IPS-15b (cell line): ENCODE measurements at regions not wholly inside any gene's neighbourhood (a gene's known extent, or its start where the extent isn't known, plus 50 kb on each side); places are given as distances from the start of the nearest gene placed in this dataset.

Experiments
- H3K27me3 ChIP-seq: one replicate; pipeline ENCODE4 v1.6.1; 2013; ENCODE audit warnings: low read length; ENCODE audit not compliant: control insufficient read depth, insufficient read depth
- H3K36me3 ChIP-seq: one replicate; pipeline ENCODE4 v1.6.1; 2013; ENCODE audit warnings: low read length; ENCODE audit not compliant: control insufficient read depth, insufficient read depth
- H3K4me1 ChIP-seq: one replicate; pipeline ENCODE4 v1.6.1; 2013; ENCODE audit warnings: mild to moderate bottlenecking, low read length; ENCODE audit not compliant: control insufficient read depth, insufficient read depth
- H3K4me3 ChIP-seq: one replicate; pipeline ENCODE4 v1.5.1; 2013; ENCODE audit warnings: low read depth, low read length
- H3K9ac ChIP-seq: one replicate; pipeline ENCODE4 v1.6.1; 2013; ENCODE audit warnings: low read depth, mild to moderate bottlenecking, low read length
- H3K9me3 ChIP-seq: one replicate; pipeline ENCODE4 v1.6.1; 2013; ENCODE audit warnings: mild to moderate bottlenecking, low read length; ENCODE audit not compliant: control insufficient read depth, insufficient read depth

DNA sequence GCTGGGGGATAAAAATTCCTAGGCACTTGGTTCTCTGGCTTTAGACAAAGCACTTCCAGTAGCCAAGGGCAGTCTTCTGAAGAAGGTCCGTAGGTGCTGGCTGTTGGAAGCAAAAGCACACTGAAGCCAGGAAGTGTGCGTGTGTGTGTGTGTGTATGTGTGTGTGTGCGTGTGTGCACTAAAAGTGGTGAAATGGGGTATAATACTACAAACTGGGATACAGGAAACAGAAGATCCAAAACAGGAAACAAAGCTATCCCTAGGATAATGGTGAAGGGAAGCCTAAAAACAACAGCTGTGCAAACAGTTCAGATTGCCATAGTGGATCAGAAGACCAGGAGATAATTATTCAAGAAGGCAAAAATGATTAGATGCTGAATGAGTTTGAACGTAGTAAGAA lies 103.4 kb downstream of the IL20RB start:
- peaks cover 13% of the 10 kb centered on the region for H3K4me1 ChIP-seq
- no peak overlapping the region for H3K9ac ChIP-seq
- H3K9me3 ChIP-seq = no peaks in the 10 kb centered on the region
- no peaks in the 10 kb centered on the region for H3K36me3 ChIP-seq
- H3K4me3 ChIP-seq = no peak overlapping the region
- H3K27me3 ChIP-seq = peaks cover 16% of the 10 kb centered on the region

GRCh38 chr3:137062250-137062649 lies 104.5 kb downstream of the IL20RB start:
- H3K9ac ChIP-seq = no peak overlapping the region
- H3K9me3 ChIP-seq = no peaks in the 10 kb centered on the region
- H3K4me3 ChIP-seq = no peak overlapping the region
- H3K36me3 ChIP-seq = no peaks in the 10 kb centered on the region
- H3K4me1 ChIP-seq = peaks cover 16% of the 10 kb centered on the region
- peaks cover 22% of the 10 kb centered on the region for H3K27me3 ChIP-seq

DNA sequence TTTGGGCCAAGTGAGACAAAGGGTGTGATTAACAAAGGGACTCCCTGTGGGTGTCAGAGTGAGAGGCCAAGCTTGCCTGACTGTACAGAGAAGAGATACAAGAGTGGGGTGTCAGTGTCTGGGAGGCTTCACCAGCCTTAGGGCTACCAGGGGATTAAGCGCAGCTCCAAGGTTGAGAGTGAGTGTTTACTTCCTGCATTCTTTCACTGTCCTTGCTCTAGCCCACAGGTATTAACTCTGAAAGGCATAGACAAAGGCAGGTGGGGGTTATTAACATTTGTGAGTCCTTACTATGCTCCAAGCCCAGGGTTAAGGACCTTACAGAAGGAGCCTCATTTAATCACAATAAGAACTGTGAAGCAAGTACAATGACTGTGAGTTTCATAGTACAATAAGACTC lies 107.6 kb downstream of the IL20RB start:
- no peak overlapping the region for H3K9ac ChIP-seq
- H3K9me3 ChIP-seq = no peaks in the 10 kb centered on the region
- peaks cover 16% of the 10 kb centered on the region for H3K4me1 ChIP-seq
- H3K36me3 ChIP-seq = no peaks in the 10 kb centered on the region
- peaks cover 26% of the 10 kb centered on the region for H3K27me3 ChIP-seq
- H3K4me3 ChIP-seq = no peak overlapping the region

DNA sequence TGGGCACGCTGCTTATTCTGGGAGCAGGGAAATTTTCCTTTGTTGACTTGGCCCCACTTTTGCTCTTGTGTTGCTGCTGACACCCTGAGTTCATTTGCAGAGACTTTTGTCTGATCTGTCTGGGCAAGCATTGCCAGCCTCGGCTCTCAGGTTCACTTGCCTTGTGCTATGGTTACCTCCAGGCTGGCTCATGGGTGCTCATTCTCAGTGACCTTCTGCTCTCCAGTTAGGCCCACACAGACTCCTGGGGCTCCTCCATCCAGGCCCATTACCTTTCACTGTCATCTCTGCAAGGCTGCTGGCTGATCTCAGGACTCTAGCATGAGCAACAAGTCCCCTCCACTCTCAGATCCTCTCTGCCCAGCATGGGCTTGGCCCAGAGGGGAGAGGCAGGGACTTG lies 108.3 kb downstream of the IL20RB start:
- H3K4me1 ChIP-seq = peaks cover 16% of the 10 kb centered on the region
- no peak overlapping the region for H3K9ac ChIP-seq
- H3K36me3 ChIP-seq = no peaks in the 10 kb centered on the region
- no peak overlapping the region for H3K4me3 ChIP-seq
- peaks cover 26% of the 10 kb centered on the region for H3K27me3 ChIP-seq
- H3K9me3 ChIP-seq = no peaks in the 10 kb centered on the region

DNA sequence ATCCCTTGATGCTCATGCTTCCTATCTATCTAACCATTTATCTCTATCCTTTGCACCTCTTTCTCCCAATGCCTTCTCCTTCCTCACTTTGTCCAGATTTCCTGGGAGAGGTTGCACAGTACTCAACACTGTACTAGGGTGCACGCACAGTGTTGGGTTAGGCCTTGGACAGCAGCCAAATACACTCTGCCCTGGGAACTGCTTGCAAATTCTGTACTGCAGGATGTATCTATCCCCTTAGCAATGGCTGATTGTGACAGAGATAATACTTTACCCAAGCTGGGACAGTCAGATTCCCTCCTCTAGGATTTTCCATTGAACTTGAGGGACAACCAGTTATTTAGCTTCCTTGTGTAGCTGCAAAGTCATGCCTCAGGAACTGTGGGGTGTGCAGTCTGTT lies 113.3 kb downstream of the IL20RB start:
- peaks cover 10% of the 10 kb centered on the region for H3K27me3 ChIP-seq
- H3K4me3 ChIP-seq = no peak overlapping the region
- no peak overlapping the region for H3K9ac ChIP-seq
- no peaks in the 10 kb centered on the region for H3K36me3 ChIP-seq
- no peaks in the 10 kb centered on the region for H3K9me3 ChIP-seq
- H3K4me1 ChIP-seq = peaks cover 4% of the 10 kb centered on the region

GRCh38 chr3:137075020-137075419 lies 117.2 kb downstream of the IL20RB start:
- Histone ChIP-seq H3K36me3 (no peaks in the 10 kb centered on the region), H3K4me1 (no peaks in the 10 kb centered on the region), H3K9me3 (no peaks in the 10 kb centered on the region), H3K9ac (no peak overlapping the region), H3K4me3 (no peak overlapping the region), H3K27me3 (no peaks in the 10 kb centered on the region)

- Histone ChIP-seq H3K4me3 (no peak overlapping the region), H3K4me1 (no peaks in the 10 kb centered on the region), H3K27me3 (no peaks in the 10 kb centered on the region), H3K9me3 (no peaks in the 10 kb centered on the region), H3K9ac (no peak overlapping the region), H3K36me3 (no peaks in the 10 kb centered on the region)
Measured at GRCh38 chr3:137078040-137078439, 120.3 kb downstream of the IL20RB start.

DNA sequence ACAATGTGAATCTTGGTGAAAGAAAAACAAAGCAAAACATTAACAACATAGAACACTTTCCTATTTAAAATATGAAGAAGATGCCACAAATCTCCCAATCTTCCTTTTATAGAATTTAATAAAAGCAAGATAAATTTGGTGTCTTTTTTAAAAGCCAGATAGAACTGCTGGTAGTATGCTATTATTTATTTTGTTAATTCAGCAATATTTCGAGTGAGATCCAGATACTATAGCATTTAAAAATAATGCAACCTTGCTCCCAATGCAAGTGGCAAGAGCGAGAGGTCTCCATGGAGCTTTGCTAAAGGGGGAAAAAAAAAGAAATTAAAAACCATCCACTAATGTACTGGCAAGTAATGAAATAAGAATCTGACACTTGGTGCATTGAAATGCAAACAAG lies 121.8 kb downstream of the IL20RB start:
- peaks cover 1% of the 10 kb centered on the region for H3K27me3 ChIP-seq
- no peaks in the 10 kb centered on the region for H3K36me3 ChIP-seq
- no peaks in the 10 kb centered on the region for H3K9me3 ChIP-seq
- H3K4me3 ChIP-seq = no peak overlapping the region
- H3K4me1 ChIP-seq = no peaks in the 10 kb centered on the region
- H3K9ac ChIP-seq = no peak overlapping the region

DNA sequence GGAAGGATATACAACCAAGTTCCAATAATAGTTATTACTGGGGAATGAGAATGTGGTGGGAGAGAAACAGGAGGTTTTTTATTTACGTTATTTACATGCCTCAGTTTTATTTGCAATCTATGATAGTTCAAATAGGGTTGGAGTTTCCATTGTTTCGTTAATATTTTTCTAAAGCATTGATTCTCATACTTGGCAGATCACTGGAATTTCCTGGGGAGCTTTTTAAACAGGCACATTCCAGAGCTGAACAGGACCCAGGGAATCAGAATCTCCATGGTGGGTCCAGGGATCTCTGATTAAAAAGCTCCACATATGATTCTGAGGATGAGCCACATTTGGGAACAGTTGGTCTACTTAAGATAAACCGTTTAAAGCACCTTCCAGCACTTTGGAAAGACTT lies 123.9 kb downstream of the IL20RB start:
- Histone ChIP-seq H3K27me3 (peaks cover 5% of the 10 kb centered on the region), H3K9me3 (no peaks in the 10 kb centered on the region), H3K4me1 (no peaks in the 10 kb centered on the region), H3K4me3 (no peak overlapping the region), H3K9ac (no peak overlapping the region), H3K36me3 (no peaks in the 10 kb centered on the region)

- Histone ChIP-seq H3K9ac (no peak overlapping the region), H3K9me3 (no peaks in the 10 kb centered on the region), H3K4me1 (no peaks in the 10 kb centered on the region), H3K27me3 (peaks cover 5% of the 10 kb centered on the region), H3K36me3 (no peaks in the 10 kb centered on the region), H3K4me3 (no peak overlapping the region)
Measured at GRCh38 chr3:137082763-137083162, 125.0 kb downstream of the IL20RB start.

- no peaks in the 10 kb centered on the region for H3K9me3 ChIP-seq
- no peak overlapping the region for H3K9ac ChIP-seq
- no peak overlapping the region for H3K4me3 ChIP-seq
- no peaks in the 10 kb centered on the region for H3K36me3 ChIP-seq
- H3K27me3 ChIP-seq = peaks cover 5% of the 10 kb centered on the region
- H3K4me1 ChIP-seq = no peaks in the 10 kb centered on the region
Measured at GRCh38 chr3:137083332-137083731, 125.5 kb downstream of the IL20RB start.

- Histone ChIP-seq H3K4me1 (no peaks in the 10 kb centered on the region), H3K36me3 (no peaks in the 10 kb centered on the region), H3K9me3 (no peaks in the 10 kb centered on the region), H3K9ac (no peak overlapping the region), H3K27me3 (peaks cover 5% of the 10 kb centered on the region), H3K4me3 (no peak overlapping the region)
Measured at GRCh38 chr3:137084586-137084985, 126.8 kb downstream of the IL20RB start.

DNA sequence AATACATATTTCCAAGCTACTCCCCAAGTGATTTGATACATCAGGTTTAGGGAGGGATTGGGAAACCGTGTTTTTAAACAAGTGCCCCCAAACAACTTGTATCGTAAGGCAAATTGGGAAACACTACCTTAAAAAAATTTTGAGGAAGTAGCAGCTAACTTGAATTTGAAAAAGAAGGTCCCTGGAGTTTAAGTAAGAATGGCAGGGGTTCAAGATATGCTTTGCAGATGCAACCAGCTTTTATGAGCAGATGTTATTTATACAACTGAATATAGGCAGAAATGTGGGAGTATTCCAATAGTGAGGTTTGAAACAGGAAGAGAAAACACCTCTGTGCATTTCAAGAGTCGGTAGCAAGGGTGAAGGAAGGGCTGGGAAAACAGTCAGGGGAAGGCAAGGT lies 139.6 kb downstream of the IL20RB start:
- Histone ChIP-seq H3K36me3 (no peaks in the 10 kb centered on the region), H3K4me3 (no peak overlapping the region), H3K9me3 (no peaks in the 10 kb centered on the region), H3K9ac (no peak overlapping the region), H3K4me1 (peaks cover 4% of the 10 kb centered on the region), H3K27me3 (no peaks in the 10 kb centered on the region)
